ENCODE measurements at regions not wholly inside any gene's neighbourhood (a gene's known extent, or its start where the extent isn't known, plus 50 kb on each side); places are given as distances from the start of the nearest gene placed in this dataset.
"Not testable (repeated sequence)": the region's sequence is repeated elsewhere in the genome, so short reads cannot be mapped to it uniquely, and the experiment has no call there.

DNA sequence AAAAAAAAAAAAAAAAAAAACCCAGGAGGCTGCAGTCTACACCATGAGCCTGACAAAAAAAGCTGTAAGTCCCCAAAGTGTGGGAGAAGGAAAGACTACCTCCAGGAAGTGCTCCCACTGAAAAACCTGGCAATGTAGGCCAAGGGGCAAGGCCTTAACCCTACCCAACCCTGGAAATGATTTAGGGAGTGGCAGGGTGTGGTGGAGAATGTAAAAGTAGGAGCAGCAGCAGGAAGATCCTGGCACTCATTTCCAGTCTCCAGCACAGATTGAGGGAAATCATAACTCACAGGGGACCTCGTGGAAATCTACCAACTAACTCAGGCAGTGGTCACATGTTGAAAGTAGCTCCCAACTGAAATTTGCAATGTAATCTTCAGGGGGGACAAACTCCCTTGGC is 839.5 kb downstream of the EPHA3 start:
- DNase-seq, result no peak

- DNase-seq, result no peak
Measured at GRCh38 chr3:89947337-89947954, 840.0 kb downstream of the EPHA3 start.

- no peak for DNase-seq
Measured at GRCh38 chr3:89948008-89948407, 840.6 kb downstream of the EPHA3 start.

- no peak for DNase-seq
Measured at GRCh38 chr3:89950772-89951171, 843.4 kb downstream of the EPHA3 start.

GRCh38 chr3:89954137-89954536 is 846.7 kb downstream of the EPHA3 start:
- no peak for DNase-seq

DNA sequence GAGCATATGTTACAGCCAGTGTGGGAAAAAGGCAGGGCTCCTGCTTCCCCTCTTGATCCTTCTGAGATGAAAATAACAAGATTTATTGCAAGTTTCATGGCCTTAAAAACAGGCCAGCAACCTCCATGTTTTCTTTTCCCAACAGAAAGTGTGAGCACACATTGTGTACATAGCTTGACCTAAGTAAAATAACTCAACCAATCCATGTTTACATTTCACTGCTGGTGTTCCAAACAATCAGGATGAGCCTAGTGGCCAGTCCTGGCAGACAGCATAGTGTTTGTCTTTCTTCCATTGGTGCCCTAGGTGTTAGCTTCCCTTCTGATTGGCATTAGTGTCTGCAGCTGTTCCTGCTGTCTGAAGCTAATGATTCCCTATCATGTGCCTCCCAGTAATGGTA is 847.7 kb downstream of the EPHA3 start:
- no peak for DNase-seq

DNA sequence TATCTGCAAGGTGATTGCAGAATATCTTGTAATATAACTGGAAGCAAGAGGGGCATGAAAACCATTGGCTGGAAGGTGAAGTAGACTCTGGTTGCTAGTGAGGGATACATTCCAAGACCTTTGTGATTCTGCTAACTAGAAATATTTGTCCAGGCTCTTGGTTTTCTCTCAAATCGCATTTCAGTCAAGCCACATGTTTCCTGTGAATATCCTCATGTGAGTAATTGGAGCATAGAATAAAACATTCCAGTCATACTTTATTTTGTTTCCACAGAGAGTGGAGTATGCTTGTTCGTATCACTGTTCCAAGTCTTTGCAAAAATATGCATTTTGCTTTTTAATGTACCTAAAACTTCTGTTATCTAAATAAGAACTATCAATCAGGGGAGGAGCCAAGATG is 850.0 kb downstream of the EPHA3 start:
- DNase-seq, result no peak

DNA sequence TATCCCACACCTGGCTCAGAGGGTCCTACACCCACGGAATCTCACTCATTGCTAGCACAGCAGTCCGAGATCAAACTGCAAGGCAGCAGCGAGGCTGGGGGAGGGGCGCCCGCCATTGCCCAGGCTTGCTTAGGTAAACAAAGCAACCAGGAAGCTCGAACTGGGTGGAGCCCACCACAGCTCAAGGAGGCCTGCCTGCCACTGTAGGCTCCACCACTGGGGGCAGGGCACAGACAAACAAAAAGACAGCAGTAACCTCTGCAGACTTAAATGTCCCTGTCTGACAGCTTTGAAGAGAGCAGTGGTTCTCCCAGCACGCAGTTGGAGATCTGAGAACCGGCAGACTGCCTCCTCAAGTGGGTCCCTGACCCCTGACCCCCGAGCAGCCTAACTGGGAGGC is 850.7 kb downstream of the EPHA3 start:
- DNase-seq, result not testable (repeated sequence)

DNA sequence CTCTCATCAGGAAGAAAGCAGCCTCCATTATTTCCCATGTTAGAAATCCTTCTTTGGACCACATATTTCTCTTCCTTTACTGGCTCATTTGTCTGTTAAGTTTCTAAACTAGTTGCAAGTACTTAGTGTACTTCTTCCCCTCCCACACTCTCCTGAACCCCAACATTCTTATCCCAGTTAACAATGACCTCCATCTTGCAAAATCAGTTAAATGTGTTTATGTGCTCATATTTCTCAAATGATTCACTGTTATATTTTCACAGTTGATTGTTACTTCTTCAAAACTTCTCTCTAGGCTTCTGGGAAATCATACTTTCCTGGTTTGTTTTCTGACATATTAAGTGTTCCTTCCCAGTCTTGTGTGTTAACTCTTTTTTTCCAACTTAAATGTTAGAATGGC is 856.9 kb downstream of the EPHA3 start:
- no peak for DNase-seq

DNA sequence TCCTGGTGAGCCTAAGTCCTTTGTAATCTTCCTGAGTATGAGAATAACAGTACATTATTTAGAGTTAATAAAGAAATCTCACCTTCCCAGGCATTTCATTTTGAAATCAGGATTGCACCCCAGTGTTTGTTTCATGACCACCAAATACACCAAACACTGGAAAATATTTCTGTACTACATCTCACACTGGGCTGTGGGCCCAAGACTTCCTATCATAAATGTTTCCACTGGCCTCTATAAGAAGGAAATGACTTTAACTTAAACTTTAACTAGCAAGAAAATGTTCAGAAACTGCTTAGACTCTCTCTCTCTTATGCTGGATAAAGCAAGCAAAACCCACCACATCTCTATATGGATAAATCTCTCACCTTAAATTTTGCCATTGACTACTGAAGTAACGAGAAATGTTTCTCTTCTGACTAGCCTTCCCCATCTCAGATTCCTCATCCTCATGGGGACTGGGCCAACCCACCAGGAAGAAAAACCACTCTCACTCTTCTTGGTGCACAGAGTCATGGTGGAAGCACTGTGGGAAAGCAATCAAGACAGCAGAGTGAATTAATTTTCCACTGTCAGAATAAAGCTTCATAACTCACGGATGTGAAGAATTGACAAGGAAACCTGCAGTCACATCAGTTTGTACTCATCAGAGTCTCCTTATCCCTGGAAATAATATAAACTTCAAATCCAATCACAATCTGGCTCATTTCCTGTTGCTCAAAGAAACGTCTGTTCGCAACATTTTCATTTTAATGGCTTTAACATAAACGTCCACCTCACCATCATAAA is 859.6 kb downstream of the EPHA3 start:
- DNase-seq, result no peak

GRCh38 chr3:89971329-89971728 is 863.9 kb downstream of the EPHA3 start:
- DNase-seq, result no peak

GRCh38 chr3:89973156-89973555 is 865.7 kb downstream of the EPHA3 start:
- no peak for DNase-seq

DNA sequence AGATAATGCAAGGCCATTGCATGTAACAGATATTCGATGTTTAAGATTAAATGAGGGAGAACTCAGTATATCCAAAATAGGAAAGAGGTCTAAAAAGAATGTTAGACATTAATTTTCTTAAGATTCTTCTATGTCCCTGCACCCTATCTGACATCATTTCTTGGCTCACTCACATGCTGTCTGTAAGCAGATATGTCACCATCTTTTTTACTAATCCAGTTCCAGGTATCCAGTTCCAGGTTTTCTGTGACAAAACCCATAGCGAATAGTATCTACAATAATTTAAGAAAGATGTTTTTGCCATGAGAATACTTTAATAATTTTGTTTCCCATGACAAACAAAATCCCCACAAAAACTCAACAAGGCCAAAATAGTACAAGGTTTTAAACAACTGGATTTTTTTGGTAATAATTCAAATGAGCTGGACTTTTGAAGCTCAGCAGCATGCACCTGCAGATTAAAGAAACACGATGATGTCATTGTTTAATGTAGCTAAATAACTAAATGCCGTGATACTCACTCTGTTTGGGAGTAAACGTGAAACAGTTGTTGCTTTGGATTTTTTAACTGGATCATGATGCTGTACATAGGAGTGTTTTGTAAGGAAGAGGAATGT is 867.6 kb downstream of the EPHA3 start:
- DNase-seq, result no peak

DNA sequence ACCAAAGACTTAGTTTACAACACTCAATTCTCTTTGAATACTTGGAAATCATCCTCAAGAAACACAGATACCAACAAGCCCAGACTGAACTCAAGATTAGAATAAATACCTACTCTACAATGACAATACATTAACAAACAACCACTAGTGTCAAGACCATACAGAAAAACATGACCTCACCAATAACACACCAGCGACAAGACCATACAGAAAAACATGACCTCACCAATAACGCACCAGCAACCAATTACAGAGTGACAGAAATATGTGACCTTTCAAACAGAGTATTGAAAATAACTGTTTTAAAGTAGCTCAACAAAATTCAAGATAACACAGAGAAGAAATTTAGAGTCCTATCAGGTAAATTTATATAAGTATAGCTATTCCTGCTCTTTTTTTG is 876.0 kb downstream of the EPHA3 start:
- DNase-seq, result no peak

- DNase-seq, result no peak
Measured at GRCh38 chr3:90005281-90005847, 897.9 kb downstream of the EPHA3 start.

DNA sequence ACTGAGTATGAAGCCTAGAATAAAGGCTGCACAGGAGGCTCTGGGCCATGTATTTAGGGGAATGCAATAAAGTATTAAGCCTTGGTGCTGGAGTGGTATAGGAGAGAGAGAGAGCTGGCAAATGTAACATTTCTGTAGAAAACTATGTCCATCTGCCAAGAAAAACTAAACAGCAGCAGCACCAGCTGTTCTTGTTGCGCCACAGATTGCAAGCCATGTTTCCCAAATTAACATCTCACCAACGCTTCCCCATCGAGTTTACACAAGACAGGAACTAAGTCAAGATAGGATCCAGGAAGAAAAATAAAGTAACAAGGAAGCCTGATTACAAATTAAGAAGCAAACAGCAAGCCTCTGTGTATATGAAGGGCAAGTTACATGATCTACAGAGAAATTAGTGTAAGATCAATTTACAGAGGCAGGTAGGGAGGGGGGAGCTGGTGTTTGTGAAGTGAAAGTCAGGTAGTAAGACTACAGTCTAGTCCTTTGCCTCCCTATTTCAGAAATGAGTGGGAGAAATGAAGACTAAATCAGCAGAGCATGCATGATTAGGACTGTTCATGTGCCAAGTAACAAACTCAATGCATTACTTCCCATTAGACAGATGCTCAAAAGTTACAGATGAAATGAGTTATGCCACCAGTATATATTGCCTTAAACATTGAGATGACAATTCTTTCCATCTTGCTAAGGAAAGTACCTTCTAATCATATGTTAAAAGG is 900.5 kb downstream of the EPHA3 start:
- DNase-seq, result no peak

GRCh38 chr3:90010341-90010740 is 902.9 kb downstream of the EPHA3 start:
- no peak for DNase-seq

GRCh38 chr3:90011131-90011530 is 903.7 kb downstream of the EPHA3 start:
- no peak for DNase-seq

GRCh38 chr3:90011596-90011995 is 904.2 kb downstream of the EPHA3 start:
- no peak for DNase-seq

DNA sequence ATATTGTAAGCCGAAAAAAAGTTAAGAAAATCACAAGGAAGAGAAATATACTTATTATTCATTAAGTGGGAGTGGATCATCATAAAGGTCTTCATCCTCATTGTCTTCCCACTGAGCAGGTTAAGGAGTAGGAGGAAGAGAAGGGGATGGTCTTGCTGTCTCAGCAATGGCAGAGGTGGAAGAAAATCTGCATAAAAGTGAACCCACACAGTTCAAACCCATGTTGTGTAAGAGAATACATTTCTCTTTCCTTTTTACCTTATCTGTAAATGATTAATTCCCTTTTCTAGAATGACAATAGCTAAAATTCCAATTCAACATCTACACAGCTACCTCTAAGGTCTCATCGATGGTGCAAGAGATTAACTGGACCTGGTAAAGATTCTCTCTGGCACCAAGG is 904.6 kb downstream of the EPHA3 start:
- DNase-seq, result no peak

- DNase-seq, result no peak
Measured at GRCh38 chr3:90015688-90016356, 908.4 kb downstream of the EPHA3 start.

- DNase-seq, result no peak
Measured at GRCh38 chr3:90016555-90016954, 909.1 kb downstream of the EPHA3 start.

GRCh38 chr3:90018779-90019178 is 911.4 kb downstream of the EPHA3 start:
- no peak for DNase-seq
